ENCODE measurements at regions not wholly inside any gene's neighbourhood (a gene's known extent, or its start where the extent isn't known, plus 50 kb on each side); places are given as distances from the start of the nearest gene placed in this dataset.

GRCh38 chr5:165723931-165724330 lies 2218.5 kb downstream of the MAT2B start:
- Histone ChIP-seq H3K4me2 (ENCODE audit: low read depth, low read length, poor library complexity, severe bottlenecking) (no peak overlapping the region), H3F3A (ENCODE audit: insufficient read depth) (no peaks in the 10 kb centered on the region), H3K9ac (ENCODE audit: low read length) (no peak overlapping the region), H4K20me1 (ENCODE audit: low read depth, low read length) (no peaks in the 10 kb centered on the region), H3K9me2 (replicated peaks; ENCODE audit: insufficient read depth, low read length) (no peaks in the 10 kb centered on the region), H3K4me3 (ENCODE audit: insufficient read depth, low read length, poor library complexity, severe bottlenecking) (no peak overlapping the region), H3K79me2 (ENCODE audit: insufficient read depth, low read length) (no peaks in the 10 kb centered on the region), H3K9me3 (ENCODE audit: insufficient read depth, low read length) (no peaks in the 10 kb centered on the region), H2AFZ (ENCODE audit: low read depth, low read length, severe bottlenecking) (no peak overlapping the region), H3K36me3 (ENCODE audit: low read length) (no peaks in the 10 kb centered on the region), H3K27me3 (ENCODE audit: low read length) (no peaks in the 10 kb centered on the region), H3K27ac (ENCODE audit: low read depth, low read length) (no peak overlapping the region)
- no peak for TF ChIP-seq EZH2phosphoT487 (conservative IDR thresholded peaks at IDR 0.05; ENCODE audit: low read length)
- TF ChIP-seq CTCF (IDR thresholded peaks at IDR 0.05; ENCODE audit: insufficient read depth, low read length, poor library complexity, severe bottlenecking): no peak

- no peak overlapping the region for H3K4me2 ChIP-seq (ENCODE audit: low read depth, low read length, poor library complexity, severe bottlenecking)
- H3K27me3 ChIP-seq (ENCODE audit: low read length): no peaks in the 10 kb centered on the region
- no peaks in the 10 kb centered on the region for H4K20me1 ChIP-seq (ENCODE audit: low read depth, low read length)
- no peaks in the 10 kb centered on the region for H3K79me2 ChIP-seq (ENCODE audit: insufficient read depth, low read length)
- H3F3A ChIP-seq (ENCODE audit: insufficient read depth): no peaks in the 10 kb centered on the region
- no peak overlapping the region for H3K27ac ChIP-seq (ENCODE audit: low read depth, low read length)
- no peak for TF ChIP-seq CTCF (IDR thresholded peaks at IDR 0.05; ENCODE audit: insufficient read depth, low read length, poor library complexity, severe bottlenecking)
- no peak for TF ChIP-seq EZH2phosphoT487 (conservative IDR thresholded peaks at IDR 0.05; ENCODE audit: low read length)
- no peak overlapping the region for H3K9ac ChIP-seq (ENCODE audit: low read length)
- H3K4me3 ChIP-seq (ENCODE audit: insufficient read depth, low read length, poor library complexity, severe bottlenecking): no peak overlapping the region
- H3K36me3 ChIP-seq (ENCODE audit: low read length): no peaks in the 10 kb centered on the region
- H3K9me2 ChIP-seq (replicated peaks; ENCODE audit: insufficient read depth, low read length): no peaks in the 10 kb centered on the region
- no peak overlapping the region for H2AFZ ChIP-seq (ENCODE audit: low read depth, low read length, severe bottlenecking)
- no peaks in the 10 kb centered on the region for H3K9me3 ChIP-seq (ENCODE audit: insufficient read depth, low read length)
Measured at GRCh38 chr5:165728425-165728824, 2223.0 kb downstream of the MAT2B start.

- H3K27me3 ChIP-seq (ENCODE audit: low read length): no peaks in the 10 kb centered on the region
- H2AFZ ChIP-seq (ENCODE audit: low read depth, low read length, severe bottlenecking): no peak overlapping the region
- TF ChIP-seq EZH2phosphoT487 (conservative IDR thresholded peaks at IDR 0.05; ENCODE audit: low read length) (no peak), CTCF (IDR thresholded peaks at IDR 0.05; ENCODE audit: insufficient read depth, low read length, poor library complexity, severe bottlenecking) (no peak)
- H3K9me2 ChIP-seq (replicated peaks; ENCODE audit: insufficient read depth, low read length): no peaks in the 10 kb centered on the region
- no peaks in the 10 kb centered on the region for H4K20me1 ChIP-seq (ENCODE audit: low read depth, low read length)
- no peak overlapping the region for H3K4me3 ChIP-seq (ENCODE audit: insufficient read depth, low read length, poor library complexity, severe bottlenecking)
- no peak overlapping the region for H3K27ac ChIP-seq (ENCODE audit: low read depth, low read length)
- no peaks in the 10 kb centered on the region for H3F3A ChIP-seq (ENCODE audit: insufficient read depth)
- H3K9me3 ChIP-seq (ENCODE audit: insufficient read depth, low read length): no peaks in the 10 kb centered on the region
- no peak overlapping the region for H3K9ac ChIP-seq (ENCODE audit: low read length)
- H3K4me2 ChIP-seq (ENCODE audit: low read depth, low read length, poor library complexity, severe bottlenecking): no peak overlapping the region
- no peaks in the 10 kb centered on the region for H3K79me2 ChIP-seq (ENCODE audit: insufficient read depth, low read length)
- H3K36me3 ChIP-seq (ENCODE audit: low read length): no peaks in the 10 kb centered on the region
Measured at GRCh38 chr5:165735388-165735787, 2230.0 kb downstream of the MAT2B start.

All from SU-DHL-6 (cell line).